Colonic mucosa (tissue), 4 donors: ENCODE measurements at regions not wholly inside any gene's neighbourhood (a gene's known extent, or its start where the extent isn't known, plus 50 kb on each side); places are given as distances from the start of the nearest gene placed in this dataset.

Source experiments
- DNase-seq: peaks from one replicate; pipeline ENCODE4 v3.0.0-alpha.2; 2020
- H3K27ac ChIP-seq: fragments of 200-600 bp; one replicate; pipeline ENCODE4 v1.8.0; 2021
- H3K27me3 ChIP-seq: fragments of 200-600 bp; one replicate; pipeline ENCODE4 v1.8.0; 2021
- H3K36me3 ChIP-seq: fragments of 200-600 bp; one replicate; pipeline ENCODE4 v1.8.0; 2021
- H3K4me1 ChIP-seq: fragments of 200-600 bp; one replicate; pipeline ENCODE4 v1.8.0; 2021; ENCODE audit warnings: mild to moderate bottlenecking
- H3K4me3 ChIP-seq: fragments of 200-600 bp; one replicate; pipeline ENCODE4 v1.8.0; 2021
- H3K9ac ChIP-seq, 2 donors: one replicate each; pipeline ENCODE4 v1.7.0; 2013; ENCODE audit warnings: control low read depth in 2 of 2, low read depth in 2 of 2, low read length in 2 of 2
- H3K9me3 ChIP-seq: fragments of 200-600 bp; one replicate; pipeline ENCODE4 v1.8.0; 2021
- CTCF ChIP-seq: fragments of 200-600 bp; IDR thresholded peaks from one replicate; pipeline ENCODE4 v1.8.0; 2022; ENCODE audit warnings: antibody characterized with exemption, mild to moderate bottlenecking
- intact Hi-C: fragments of 100-400 bp; cut with DNase I; formaldehyde crosslinking; loops from one replicate; pipeline ENCODE4 v1.14.1; 2022
- donor health status: healthy.
- donor health status: DM: no; HTN: no; CAD: no.
- donor health status: DM: no; HTN: no; CAD: no.

GRCh38 chr6:132960720-132961119 is 146.4 kb downstream of the RPS12 start:
- no peak for DNase-seq
- H3K4me3 ChIP-seq: no peak overlapping the region
- no peaks in the 10 kb centered on the region for H3K9me3 ChIP-seq
- no peaks in the 10 kb centered on the region for H3K4me1 ChIP-seq
- intact Hi-C loops: loop anchor here (5.0 to 10.0 kb wide), 2 partner anchors 552 to 594 kb away; no protein-coding TSS in a partner anchor
- H3K27me3 ChIP-seq: no peaks in the 10 kb centered on the region
- no peak for TF ChIP-seq CTCF
- H3K36me3 ChIP-seq: no peaks in the 10 kb centered on the region
- no peak overlapping the region for H3K9ac ChIP-seq
- H3K27ac ChIP-seq: no peak overlapping the region

DNA sequence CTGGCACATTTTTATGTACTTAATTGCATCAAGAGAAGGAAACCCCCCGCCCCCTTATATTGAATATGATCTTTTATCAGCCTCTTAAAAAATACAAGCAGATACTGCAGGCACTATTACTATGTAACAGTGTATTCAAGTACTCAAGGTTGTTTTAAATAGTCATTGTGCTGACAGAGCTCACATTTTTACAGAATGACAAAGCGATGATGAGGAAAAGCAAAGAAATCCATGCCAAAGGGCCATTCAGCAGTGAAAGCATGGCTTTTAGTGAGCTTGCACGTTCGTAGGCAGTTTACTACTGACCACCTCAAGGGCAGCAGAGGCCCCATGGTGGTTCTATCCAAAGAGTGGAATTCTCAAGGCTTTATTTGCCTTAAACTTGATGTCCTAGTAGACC is 146.8 kb downstream of the RPS12 start:
- intact Hi-C loops: loop anchor here (5.0 to 10.0 kb wide), 2 partner anchors 551 to 594 kb away; no protein-coding TSS in a partner anchor
- no peak overlapping the region for H3K4me3 ChIP-seq
- H3K27ac ChIP-seq: no peak overlapping the region
- H3K9ac ChIP-seq: no peak overlapping the region
- TF ChIP-seq CTCF: no peak
- DNase-seq: no peak
- no peaks in the 10 kb centered on the region for H3K9me3 ChIP-seq
- H3K27me3 ChIP-seq: no peaks in the 10 kb centered on the region
- H3K36me3 ChIP-seq: no peaks in the 10 kb centered on the region
- no peaks in the 10 kb centered on the region for H3K4me1 ChIP-seq

DNA sequence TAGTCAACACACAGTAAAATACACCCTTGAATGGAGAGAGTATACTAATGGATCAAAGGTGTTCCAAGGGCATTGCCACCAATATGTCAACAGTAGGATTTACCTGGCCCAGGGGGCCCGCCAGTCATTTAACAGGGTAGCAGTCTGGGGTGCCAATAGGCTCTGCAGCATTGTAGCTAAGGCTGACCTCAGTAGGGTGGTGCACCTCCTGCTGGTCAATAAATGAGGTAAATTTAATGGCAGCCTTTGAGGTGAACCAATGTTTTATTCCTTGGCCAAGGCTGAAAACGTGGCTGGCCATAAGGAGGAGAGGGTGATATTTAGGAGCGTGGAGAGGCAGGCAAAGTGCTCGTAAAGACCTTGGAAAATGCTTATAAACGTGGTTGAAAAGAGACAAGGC is 147.2 kb downstream of the RPS12 start:
- no peak for TF ChIP-seq CTCF
- Histone ChIP-seq H3K27me3 (no peaks in the 10 kb centered on the region), H3K4me3 (no peak overlapping the region), H3K36me3 (no peaks in the 10 kb centered on the region), H3K9me3 (no peaks in the 10 kb centered on the region), H3K9ac (no peak overlapping the region), H3K27ac (no peak overlapping the region), H3K4me1 (no peaks in the 10 kb centered on the region)
- intact Hi-C loops: loop anchor here (5.0 to 10.0 kb wide), 2 partner anchors 551 to 593 kb away; no protein-coding TSS in a partner anchor
- no peak for DNase-seq

DNA sequence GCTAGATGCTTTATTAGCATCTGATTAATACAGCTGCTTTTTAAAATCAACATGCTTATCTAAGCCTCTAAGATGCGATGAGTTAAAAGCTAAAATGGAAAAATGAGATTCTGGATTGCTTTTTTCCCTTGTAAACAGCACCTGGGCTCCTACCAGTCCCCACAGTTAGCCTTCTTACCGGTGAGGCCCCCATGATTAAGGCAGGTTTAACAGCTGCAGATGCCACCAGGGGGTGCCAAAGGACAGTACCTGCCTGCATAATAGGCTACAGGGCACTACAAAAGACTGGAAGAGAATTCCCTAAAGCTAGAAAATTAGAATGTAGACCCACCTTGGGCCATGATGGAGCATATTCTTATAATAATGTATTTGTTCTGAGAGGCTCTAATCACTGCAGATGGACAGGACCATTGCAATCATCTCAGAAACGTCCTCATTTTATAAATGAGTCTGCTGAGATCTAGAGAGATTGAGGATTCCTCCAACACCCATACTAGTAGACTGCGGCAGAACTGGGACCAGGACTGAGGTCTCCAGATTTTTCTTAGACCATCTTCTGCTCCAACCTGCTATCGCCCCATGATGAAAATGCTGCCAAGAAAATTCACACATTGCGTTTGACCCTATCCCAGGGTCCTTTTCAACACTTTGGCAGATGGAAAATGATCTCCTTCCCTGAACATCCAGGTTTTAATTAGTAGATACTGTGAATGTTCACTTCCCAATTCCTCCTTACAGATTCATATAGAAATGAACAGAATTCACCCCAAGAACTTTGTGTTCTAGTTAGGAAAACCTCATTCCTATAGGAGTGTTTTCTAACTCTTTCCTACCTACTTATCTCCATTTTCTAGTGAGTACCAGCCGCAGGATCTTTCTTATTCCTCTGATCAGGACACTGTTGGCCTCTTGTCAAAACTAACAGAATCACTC is 148.8 kb downstream of the RPS12 start:
- Histone ChIP-seq H3K9me3 (no peaks in the 10 kb centered on the region), H3K9ac (no peak overlapping the region), H3K4me3 (no peak overlapping the region), H3K27me3 (no peaks in the 10 kb centered on the region), H3K27ac (no peak overlapping the region), H3K36me3 (no peaks in the 10 kb centered on the region), H3K4me1 (no peaks in the 10 kb centered on the region)
- intact Hi-C loops: loop anchor here (5.0 to 10.0 kb wide), 2 partner anchors 549 to 592 kb away; no protein-coding TSS in a partner anchor
- TF ChIP-seq CTCF: peak; percentile 70
- peak; percentile 69 for DNase-seq

GRCh38 chr6:132964101-132964867 is 149.9 kb downstream of the RPS12 start:
- no peak overlapping the region for H3K27ac ChIP-seq
- H3K9me3 ChIP-seq: no peaks in the 10 kb centered on the region
- no peak for TF ChIP-seq CTCF
- H3K4me3 ChIP-seq: no peak overlapping the region
- no peaks in the 10 kb centered on the region for H3K36me3 ChIP-seq
- no peaks in the 10 kb centered on the region for H3K27me3 ChIP-seq
- intact Hi-C loops: loop anchor here (5.0 to 10.0 kb wide), 2 partner anchors 548 to 591 kb away; no protein-coding TSS in a partner anchor
- H3K4me1 ChIP-seq: no peaks in the 10 kb centered on the region
- no peak for DNase-seq
- no peak overlapping the region for H3K9ac ChIP-seq
